PC-9 (cell line): ENCODE measurements at regions not wholly inside any gene's neighbourhood (a gene's known extent, or its start where the extent isn't known, plus 50 kb on each side); places are given as distances from the start of the nearest gene placed in this dataset.

Source experiments
- BruUV-seq: library from RNA; stranded (reverse); fragments of 400-500 nt; replicated peaks from 2 replicates; lab custom pipeline; 2021; lab: Mats Ljungman, UMichigan
- CTCF ChIA-PET: fragments of 300-600 bp; sonication (Branson Sonifier 250); formaldehyde crosslinking; loops from one replicate; lab custom pipeline; 2022; ENCODE audit warnings: antibody characterized with exemption; lab: Charles Lee
- POLR2A ChIA-PET: fragments of 300-600 bp; sonication (Branson Sonifier 250); formaldehyde crosslinking; loops from one replicate; lab custom pipeline; 2022; ENCODE audit warnings: antibody characterized with exemption; ENCODE audit not compliant: unreplicated experiment; lab: Charles Lee
- DNase-seq, 2 experiments: peaks; one replicate each; pipeline versions ENCODE4 v3.0.0 to v3.0.0-alpha.2; 2015 to 2022; ENCODE audit warnings: mixed read lengths in 1 of 2
- H2AFZ ChIP-seq: fragments of 200-600 bp; sonication (generic); 2 replicates; pipeline ENCODE4 v1.8.1; 2017; ENCODE audit warnings: antibody characterized with exemption
- H3F3A ChIP-seq: fragments of 200-600 bp; sonication (generic); 2 replicates; pipeline ENCODE4 v1.8.1; 2017; ENCODE audit warnings: antibody characterized with exemption, mild to moderate bottlenecking, low read depth; ENCODE audit not compliant: insufficient read depth
- H3K27ac ChIP-seq: fragments of 200-600 bp; sonication (generic); 2 replicates; pipeline ENCODE4 v1.6.1; 2016; ENCODE audit warnings: mixed run types
- H3K27me3 ChIP-seq: fragments of 200-600 bp; sonication (generic); 2 replicates; pipeline ENCODE4 v1.6.1; 2016; ENCODE audit warnings: low read depth, mixed run types; ENCODE audit not compliant: insufficient read depth
- H3K36me3 ChIP-seq: fragments of 200-600 bp; sonication (generic); 2 replicates; pipeline ENCODE4 v1.6.1; 2016; ENCODE audit warnings: low read depth, mixed run types
- H3K4me1 ChIP-seq: fragments of 200-600 bp; sonication (generic); replicated peaks from 2 replicates; pipeline ENCODE4 v1.6.1; 2016; ENCODE audit warnings: mixed run types; ENCODE audit not compliant: insufficient read depth
- H3K4me2 ChIP-seq: fragments of 200-600 bp; sonication (generic); 2 replicates; pipeline ENCODE4 v1.6.1; 2017; ENCODE audit warnings: mixed run types
- H3K4me3 ChIP-seq: fragments of 200-600 bp; sonication (generic); 2 replicates; pipeline ENCODE4 v1.6.1; 2016; ENCODE audit warnings: mixed run types
- H3K79me2 ChIP-seq: fragments of 200-600 bp; sonication (generic); 2 replicates; pipeline ENCODE4 v1.6.1; 2017; ENCODE audit warnings: low read depth, mixed run types
- H3K9me2 ChIP-seq: fragments of 200-600 bp; sonication (generic); 2 replicates; pipeline ENCODE4 v1.8.1; 2017; ENCODE audit warnings: mild to moderate bottlenecking; ENCODE audit not compliant: insufficient read depth
- H3K9me3 ChIP-seq: fragments of 200-600 bp; sonication (generic); 2 replicates; pipeline ENCODE4 v1.8.1; 2016; ENCODE audit warnings: low read depth; ENCODE audit not compliant: insufficient read depth
- H4K20me1 ChIP-seq: fragments of 200-600 bp; sonication (generic); 2 replicates; pipeline ENCODE4 v1.8.1; 2017; ENCODE audit not compliant: insufficient read depth
- CTCF ChIP-seq: fragments of 200-600 bp; sonication (generic); conservative IDR thresholded peaks from 2 replicates; pipeline ENCODE4 v1.6.1; 2017; ENCODE audit warnings: mixed run types, antibody characterized with exemption, mild to moderate bottlenecking, moderate library complexity
- EZH2 ChIP-seq: fragments of 200-600 bp; sonication (generic); IDR thresholded peaks from 2 replicates; pipeline ENCODE4 v1.8.0; 2017; ENCODE audit warnings: antibody characterized with exemption, low read depth
- intact Hi-C: fragments of 100-400 bp; cut with micrococcal nuclease; formaldehyde crosslinking; loops from one replicate; pipeline ENCODE4 v1.10.0; 2022; ENCODE audit not compliant: unreplicated experiment

- Histone ChIP-seq H2AFZ (no peak overlapping the region), H4K20me1 (no peaks in the 10 kb centered on the region), H3K4me1 (no peaks in the 10 kb centered on the region), H3K79me2 (no peaks in the 10 kb centered on the region), H3K4me3 (no peak overlapping the region), H3K9me2 (no peaks in the 10 kb centered on the region), H3K36me3 (no peaks in the 10 kb centered on the region), H3F3A (no peaks in the 10 kb centered on the region), H3K4me2 (no peak overlapping the region), H3K9me3 (no peaks in the 10 kb centered on the region), H3K27me3 (no peaks in the 10 kb centered on the region), H3K27ac (no peak overlapping the region)
- no TSS peak for BruUV-seq
- no peak for TF ChIP-seq EZH2
- ChIA-PET POLR2A (no interaction called here), CTCF (no interaction called here)
- intact Hi-C loops: no loop called here
- DNase-seq: no peak
Measured at GRCh38 chr6:85314586-85314985, 135.3 kb upstream of the NT5E start.

GRCh38 chr6:85300581-85300980, 149.3 kb upstream of the NT5E start:
- TF ChIP-seq EZH2: no peak
- TF ChIP-seq CTCF: no peak
- CTCF ChIA-PET: no interaction called here

GRCh38 chr6:85298553-85298952, 151.3 kb upstream of the NT5E start:
- Histone ChIP-seq H3K36me3 (no peaks in the 10 kb centered on the region), H3K79me2 (no peaks in the 10 kb centered on the region), H3K4me2 (no peak overlapping the region), H2AFZ (no peak overlapping the region), H3K27ac (no peak overlapping the region), H3K4me1 (no peaks in the 10 kb centered on the region), H4K20me1 (no peaks in the 10 kb centered on the region), H3K9me3 (no peaks in the 10 kb centered on the region), H3F3A (no peaks in the 10 kb centered on the region), H3K4me3 (no peak overlapping the region), H3K9me2 (no peaks in the 10 kb centered on the region), H3K27me3 (no peaks in the 10 kb centered on the region)
- POLR2A ChIA-PET: no interaction called here
- DNase-seq: no peak
- no peak for TF ChIP-seq CTCF
- no peak for TF ChIP-seq EZH2
- BruUV-seq: no TSS peak
- CTCF ChIA-PET: no interaction called here
- intact Hi-C loops: no loop called here

More at GRCh38 chr6:85300581-85300980, 149.3 kb upstream of the NT5E start:
- no TSS peak for BruUV-seq
- Histone ChIP-seq H2AFZ (no peak overlapping the region), H3K27me3 (no peaks in the 10 kb centered on the region), H3K4me2 (no peak overlapping the region), H3K4me3 (no peak overlapping the region), H4K20me1 (no peaks in the 10 kb centered on the region), H3F3A (no peaks in the 10 kb centered on the region), H3K9me2 (no peaks in the 10 kb centered on the region), H3K4me1 (no peaks in the 10 kb centered on the region), H3K79me2 (no peaks in the 10 kb centered on the region), H3K9me3 (no peaks in the 10 kb centered on the region), H3K36me3 (no peaks in the 10 kb centered on the region), H3K27ac (no peak overlapping the region)
- no peak for DNase-seq
- POLR2A ChIA-PET: no interaction called here
- intact Hi-C loops: no loop called here

GRCh38 chr6:85291326-85291725, 158.6 kb upstream of the NT5E start:
- Histone ChIP-seq H3K9me2 (no peaks in the 10 kb centered on the region), H3K9me3 (no peaks in the 10 kb centered on the region)
- CTCF ChIA-PET: no interaction called here

More at GRCh38 chr6:85291326-85291725, 158.6 kb upstream of the NT5E start:
- DNase-seq: no peak
- POLR2A ChIA-PET: no interaction called here
- no TSS peak for BruUV-seq
- intact Hi-C loops: no loop called here
- TF ChIP-seq EZH2 (no peak), CTCF (no peak)
- no peaks in the 10 kb centered on the region for H3F3A ChIP-seq
- H3K4me2 ChIP-seq: no peak overlapping the region
- H3K27ac ChIP-seq: no peak overlapping the region
- H3K79me2 ChIP-seq: no peaks in the 10 kb centered on the region
- H3K4me1 ChIP-seq: no peaks in the 10 kb centered on the region
- H2AFZ ChIP-seq: no peak overlapping the region
- no peaks in the 10 kb centered on the region for H3K36me3 ChIP-seq
- no peak overlapping the region for H3K4me3 ChIP-seq
- H3K27me3 ChIP-seq: no peaks in the 10 kb centered on the region
- no peaks in the 10 kb centered on the region for H4K20me1 ChIP-seq
